Activated naive CD4-positive, alpha-beta T cell treated with anti-CD3 and anti-CD28 coated beads, Interleukin-2, amount 10 ng/mL, durations not matched to agents 7 days and 5 days (primary cell): ENCODE measurements at regions not wholly inside any gene's neighbourhood (a gene's known extent, or its start where the extent isn't known, plus 50 kb on each side); places are given as distances from the start of the nearest gene placed in this dataset.
"Not testable (repeated sequence)": the region's sequence is repeated elsewhere in the genome, so short reads cannot be mapped to it uniquely, and the experiment has no call there.

ENCODE experiments used
- CTCF ChIA-PET: fragments of 350-600 bp; sonication (Branson Sonifier 250); formaldehyde crosslinking; loops from one replicate; lab custom pipeline; 2021; ENCODE audit warnings: antibody characterized with exemption; lab: Charles Lee
- DNase-seq: peaks from one replicate; pipeline ENCODE4 v3.0.0-alpha.2; 2020
- H3K27ac Mint-ChIP-seq: one replicate; pipeline ENCODE4 v1.8.0; 2021; ENCODE audit warnings: mild to moderate bottlenecking, moderate library complexity, mixed read lengths
- H3K27me3 Mint-ChIP-seq: one replicate; pipeline ENCODE4 v1.8.0; 2021; ENCODE audit warnings: mild to moderate bottlenecking, mixed read lengths
- H3K36me3 Mint-ChIP-seq: one replicate; pipeline ENCODE4 v1.8.0; 2021; ENCODE audit warnings: mixed read lengths
- H3K4me1 Mint-ChIP-seq: one replicate; pipeline ENCODE4 v1.8.0; 2021; ENCODE audit warnings: mixed read lengths
- H3K4me3 Mint-ChIP-seq: one replicate; pipeline ENCODE4 v1.8.0; 2021; ENCODE audit warnings: mild to moderate bottlenecking, moderate library complexity, mixed read lengths
- H3K9me3 Mint-ChIP-seq: one replicate; pipeline ENCODE4 v1.8.0; 2021; ENCODE audit warnings: mixed read lengths

DNA sequence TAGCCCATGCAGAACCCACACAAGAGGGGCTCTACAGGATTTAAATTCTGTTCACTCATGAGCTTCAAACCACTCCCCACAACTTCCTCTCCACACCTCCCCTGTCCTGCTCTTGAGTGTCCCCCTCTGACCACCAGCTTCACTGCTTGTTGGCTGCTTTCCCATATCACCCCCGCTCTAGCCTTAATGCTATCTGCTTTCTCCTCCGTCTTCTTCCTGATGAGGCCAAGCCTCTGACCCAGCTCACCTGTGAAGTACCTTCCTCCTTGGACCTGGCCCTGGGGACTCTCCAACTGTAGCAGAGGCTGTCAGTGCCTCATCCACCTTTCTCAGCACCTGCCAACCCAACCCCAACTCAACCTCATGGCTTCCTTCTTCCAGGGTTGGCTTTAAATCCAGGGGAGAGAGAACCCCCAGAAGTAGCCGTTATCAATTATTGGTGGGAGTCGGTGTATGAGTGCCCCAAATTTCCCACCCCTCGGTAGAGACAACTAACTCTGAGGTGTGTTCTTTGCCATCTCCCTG lies 174.8 kb downstream of the MINAR1 start:
- no peaks in the 10 kb centered on the region for H3K9me3 Mint-ChIP-seq
- CTCF ChIA-PET, result interaction anchor here (2.2 kb wide), 1 partner anchor 10 kb away, joined by 6 read pairs; no protein-coding TSS in a partner anchor
- no peak overlapping the region for H3K27ac Mint-ChIP-seq
- H3K27me3 Mint-ChIP-seq, result peaks cover 11% of the 10 kb centered on the region
- no peak overlapping the region for H3K4me3 Mint-ChIP-seq
- DNase-seq, result no peak
- H3K4me1 Mint-ChIP-seq, result no peaks in the 10 kb centered on the region
- no peaks in the 10 kb centered on the region for H3K36me3 Mint-ChIP-seq

DNA sequence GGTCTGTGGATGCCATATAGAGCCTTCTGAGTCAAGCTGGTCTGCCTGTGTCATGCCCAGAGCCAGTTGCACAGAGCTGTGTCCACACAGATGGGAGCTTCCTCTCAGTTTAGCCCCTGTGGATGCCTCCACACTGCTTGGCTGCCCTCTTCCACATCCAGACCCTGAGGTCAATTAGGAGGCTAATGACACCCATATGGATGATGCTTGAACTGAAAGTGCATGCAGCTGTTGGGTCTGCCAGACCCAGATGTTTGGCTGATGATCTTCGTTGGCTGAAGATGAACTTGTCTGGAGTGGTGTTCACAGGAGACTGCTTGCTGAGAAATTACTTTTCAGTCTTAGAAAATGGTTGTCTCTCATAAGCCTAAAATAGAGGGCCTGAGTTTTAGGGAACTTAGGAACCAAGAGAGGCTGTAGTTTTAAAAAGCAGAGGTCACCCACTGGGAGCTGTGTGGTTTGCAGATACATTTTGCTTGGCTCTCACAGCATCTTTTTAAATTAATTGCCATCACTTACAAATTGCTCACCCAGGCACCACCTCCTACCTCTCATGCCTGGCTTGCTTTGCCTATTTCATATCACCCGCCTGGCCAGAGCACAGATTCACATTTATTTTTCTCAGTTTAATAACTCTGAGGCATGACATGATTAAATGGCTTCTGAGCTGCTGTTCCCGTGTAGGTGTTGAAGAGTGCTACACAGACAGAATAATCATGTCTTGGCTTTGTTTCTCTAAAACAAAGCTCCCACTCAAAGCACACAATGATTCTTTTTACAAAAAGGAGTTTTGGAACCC lies 176.1 kb downstream of the MINAR1 start:
- H3K4me1 Mint-ChIP-seq, result no peaks in the 10 kb centered on the region
- no peaks in the 10 kb centered on the region for H3K9me3 Mint-ChIP-seq
- H3K36me3 Mint-ChIP-seq, result no peaks in the 10 kb centered on the region
- DNase-seq, result no peak
- no peak overlapping the region for H3K4me3 Mint-ChIP-seq
- no peak overlapping the region for H3K27ac Mint-ChIP-seq
- CTCF ChIA-PET, result interaction anchor here (2.2 kb wide), 1 partner anchor 12 kb away, joined by 6 read pairs; no protein-coding TSS in a partner anchor
- H3K27me3 Mint-ChIP-seq, result peaks cover 11% of the 10 kb centered on the region

DNA sequence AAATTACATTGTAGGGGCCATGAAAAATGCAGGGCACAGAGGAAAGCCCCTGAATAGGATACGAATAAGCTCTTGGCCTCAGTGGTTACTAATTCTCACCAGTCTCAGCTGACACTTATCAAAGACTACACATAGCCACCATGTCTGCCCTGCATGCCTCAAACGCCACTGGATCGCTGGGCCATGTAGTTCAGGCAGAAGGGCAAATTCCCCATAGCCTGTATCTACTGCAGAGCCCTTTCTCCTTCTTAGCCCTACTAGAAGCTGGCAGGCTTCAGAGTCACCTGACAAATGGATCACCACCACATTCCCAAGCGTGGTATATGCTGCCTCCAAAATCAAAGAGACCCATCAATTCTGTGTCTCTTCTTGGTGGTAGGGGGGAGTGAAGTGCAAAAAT lies 177.4 kb downstream of the MINAR1 start:
- CTCF ChIA-PET, result no interaction called here
- H3K27me3 Mint-ChIP-seq, result peaks cover 11% of the 10 kb centered on the region
- no peak overlapping the region for H3K4me3 Mint-ChIP-seq
- H3K4me1 Mint-ChIP-seq, result no peaks in the 10 kb centered on the region
- H3K9me3 Mint-ChIP-seq, result no peaks in the 10 kb centered on the region
- H3K36me3 Mint-ChIP-seq, result no peaks in the 10 kb centered on the region
- no peak for DNase-seq
- no peak overlapping the region for H3K27ac Mint-ChIP-seq

DNA sequence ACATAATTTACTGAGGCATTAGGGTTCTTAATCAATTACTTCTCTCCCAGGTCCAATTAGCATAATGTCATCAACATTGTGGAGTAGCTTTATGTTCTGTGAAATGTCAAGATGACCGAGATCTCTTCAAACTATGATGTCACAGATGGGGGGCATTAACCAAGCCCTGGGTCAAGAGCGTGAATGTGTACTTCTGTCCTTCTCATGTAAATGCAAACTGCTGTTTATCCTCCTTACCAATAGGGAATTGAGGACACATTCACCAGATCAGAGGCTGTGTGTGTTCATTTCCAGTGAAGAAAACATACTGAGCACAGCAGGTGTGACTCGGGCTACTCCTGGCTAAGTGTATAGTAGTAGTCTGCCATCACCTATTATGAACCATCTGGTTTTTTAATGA lies 177.9 kb downstream of the MINAR1 start:
- Mint-ChIP-seq H3K4me3 (no peak overlapping the region), H3K27ac (no peak overlapping the region), H3K4me1 (no peaks in the 10 kb centered on the region), H3K27me3 (peaks cover 8% of the 10 kb centered on the region), H3K9me3 (no peaks in the 10 kb centered on the region), H3K36me3 (no peaks in the 10 kb centered on the region)
- CTCF ChIA-PET, result interaction anchor here (1.1 kb wide), 1 partner anchor 14 kb away, joined by 3 read pairs; no protein-coding TSS in a partner anchor
- no peak for DNase-seq

DNA sequence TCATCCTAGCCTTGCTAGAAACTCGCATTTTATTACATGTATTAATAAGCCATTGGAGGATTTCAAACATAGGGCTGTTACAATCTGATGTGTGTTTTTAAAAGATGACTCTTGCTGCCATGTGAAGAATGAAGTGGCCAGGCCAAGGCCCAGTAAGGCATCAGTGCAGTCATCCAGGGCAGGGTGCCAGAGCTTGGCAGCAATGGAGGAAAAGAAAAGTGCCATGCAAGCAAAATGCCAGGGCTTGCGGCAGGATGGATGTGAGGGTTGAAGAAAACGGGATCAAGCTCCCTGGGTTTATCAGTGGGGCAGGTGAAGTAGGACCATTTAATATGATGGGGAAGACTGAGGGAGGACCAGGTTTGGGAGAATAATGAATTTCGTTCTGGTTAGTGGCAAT lies 183.6 kb downstream of the MINAR1 start:
- Mint-ChIP-seq H3K9me3 (no peaks in the 10 kb centered on the region), H3K36me3 (no peaks in the 10 kb centered on the region), H3K4me1 (no peaks in the 10 kb centered on the region), H3K27me3 (no peaks in the 10 kb centered on the region), H3K4me3 (no peak overlapping the region), H3K27ac (no peak overlapping the region)
- DNase-seq, result no peak
- CTCF ChIA-PET, result no interaction called here

DNA sequence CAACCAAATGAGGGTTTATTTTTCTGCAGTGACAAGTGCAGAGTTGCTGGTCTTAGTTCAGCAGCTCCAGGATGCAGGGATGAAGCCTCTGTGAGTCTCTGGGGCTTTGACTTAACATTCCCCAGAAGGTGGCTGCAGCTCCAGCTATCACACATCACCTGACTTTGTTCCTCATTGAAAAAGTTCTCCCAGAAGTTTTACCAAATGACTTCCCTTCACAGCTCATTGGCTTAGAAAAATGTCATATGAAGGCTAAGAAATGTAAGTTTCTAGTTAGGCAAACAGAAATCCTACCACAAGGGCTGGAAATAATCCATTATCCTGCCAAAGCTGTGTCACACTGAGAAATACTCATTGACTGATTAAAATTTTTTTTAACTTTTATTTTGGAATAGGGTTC lies 184.9 kb downstream of the MINAR1 start:
- no peak for DNase-seq
- CTCF ChIA-PET, result no interaction called here
- H3K4me3 Mint-ChIP-seq, result no peak overlapping the region
- no peaks in the 10 kb centered on the region for H3K9me3 Mint-ChIP-seq
- no peak overlapping the region for H3K27ac Mint-ChIP-seq
- H3K4me1 Mint-ChIP-seq, result no peaks in the 10 kb centered on the region
- H3K36me3 Mint-ChIP-seq, result no peaks in the 10 kb centered on the region
- H3K27me3 Mint-ChIP-seq, result no peaks in the 10 kb centered on the region

DNA sequence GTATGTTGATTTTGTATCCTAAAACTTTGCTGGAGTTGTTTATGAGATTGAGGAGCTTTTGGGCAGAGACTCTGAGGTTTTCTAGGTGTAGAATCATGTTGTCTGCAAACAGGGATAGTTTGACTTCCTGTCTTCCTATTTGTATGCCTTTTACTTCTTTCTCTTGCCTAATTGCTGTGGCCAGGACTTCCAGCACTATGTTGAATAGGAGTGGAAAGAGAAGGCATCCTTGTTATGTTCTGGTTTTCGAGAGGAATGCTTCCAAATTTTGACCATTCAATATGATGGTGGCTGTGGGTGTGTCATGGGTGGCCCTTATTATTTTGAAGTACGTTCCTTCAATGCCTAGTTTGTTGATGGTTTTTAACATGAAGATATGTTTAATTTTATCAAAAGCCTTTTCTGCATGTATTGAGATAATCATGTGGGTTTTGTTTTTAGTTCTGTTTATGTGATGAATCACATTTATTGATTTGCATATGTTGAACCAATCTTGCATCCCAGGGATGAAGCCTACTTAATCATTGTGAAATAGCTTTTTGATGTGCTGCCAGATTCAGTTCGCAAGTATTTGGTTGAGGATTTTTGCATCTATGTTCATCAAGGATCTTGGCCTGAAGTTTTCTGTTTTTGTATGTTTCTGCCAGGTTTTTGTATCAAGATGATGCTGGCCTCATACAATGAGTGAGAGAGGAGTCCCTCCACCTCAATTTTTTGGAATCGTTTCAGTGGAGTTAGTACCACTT lies 188.1 kb downstream of the MINAR1 start:
- Mint-ChIP-seq H3K9me3 (no peaks in the 10 kb centered on the region), H3K36me3 (no peaks in the 10 kb centered on the region), H3K27me3 (peaks cover 2% of the 10 kb centered on the region), H3K4me1 (no peaks in the 10 kb centered on the region), H3K4me3 (no peak overlapping the region), H3K27ac (no peak overlapping the region)
- CTCF ChIA-PET, result interaction anchor here (1.4 kb wide), 1 partner anchor 24 kb away, joined by 3 read pairs; no protein-coding TSS in a partner anchor
- DNase-seq, result no peak

DNA sequence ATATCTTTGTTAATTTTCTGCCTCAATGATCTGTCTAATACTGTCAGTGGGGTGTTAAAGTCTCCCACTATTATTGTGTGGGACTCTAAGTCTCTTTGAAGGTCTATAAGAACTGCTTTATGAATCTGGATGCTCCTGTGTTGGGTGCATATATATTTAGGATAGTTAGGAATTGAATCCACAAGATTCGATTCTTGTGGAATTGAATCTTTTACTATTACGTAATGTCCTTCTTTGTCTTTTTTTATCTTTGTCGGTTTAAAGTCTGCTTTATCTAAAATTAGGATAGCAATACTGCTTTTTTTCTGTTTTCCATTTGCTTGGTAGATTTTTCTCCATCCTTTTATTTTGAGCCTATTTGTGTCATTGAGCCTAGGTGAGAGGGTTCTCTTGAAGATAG lies 189.7 kb downstream of the MINAR1 start:
- H3K4me3 Mint-ChIP-seq, CTCF ChIA-PET, H3K4me1 Mint-ChIP-seq, H3K36me3 Mint-ChIP-seq, H3K27me3 Mint-ChIP-seq, DNase-seq, H3K27ac Mint-ChIP-seq, H3K9me3 Mint-ChIP-seq: not testable (repeated sequence)

DNA sequence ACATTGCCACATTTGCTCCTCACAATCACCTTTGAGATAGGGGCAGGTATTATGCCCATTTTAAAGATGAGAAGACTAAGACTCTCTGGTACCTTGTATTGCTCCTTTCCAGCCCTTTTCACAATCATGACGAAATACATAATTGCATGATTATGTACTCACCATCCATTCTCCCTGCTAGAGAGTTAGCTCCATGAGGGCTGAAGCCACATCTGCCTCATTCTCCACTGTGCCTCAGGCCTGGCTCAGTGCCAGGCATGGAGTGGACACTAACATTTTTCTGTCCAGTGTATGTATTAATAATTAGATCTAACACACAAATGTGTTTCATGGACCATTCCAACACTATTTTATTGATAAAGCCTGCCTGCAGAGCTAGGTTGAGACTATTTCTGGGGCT lies 191.4 kb downstream of the MINAR1 start:
- CTCF ChIA-PET, result no interaction called here
- Mint-ChIP-seq H3K4me1 (no peaks in the 10 kb centered on the region), H3K27ac (no peak overlapping the region), H3K27me3 (peaks cover 4% of the 10 kb centered on the region), H3K9me3 (no peaks in the 10 kb centered on the region), H3K36me3 (no peaks in the 10 kb centered on the region), H3K4me3 (no peak overlapping the region)
- no peak for DNase-seq

DNA sequence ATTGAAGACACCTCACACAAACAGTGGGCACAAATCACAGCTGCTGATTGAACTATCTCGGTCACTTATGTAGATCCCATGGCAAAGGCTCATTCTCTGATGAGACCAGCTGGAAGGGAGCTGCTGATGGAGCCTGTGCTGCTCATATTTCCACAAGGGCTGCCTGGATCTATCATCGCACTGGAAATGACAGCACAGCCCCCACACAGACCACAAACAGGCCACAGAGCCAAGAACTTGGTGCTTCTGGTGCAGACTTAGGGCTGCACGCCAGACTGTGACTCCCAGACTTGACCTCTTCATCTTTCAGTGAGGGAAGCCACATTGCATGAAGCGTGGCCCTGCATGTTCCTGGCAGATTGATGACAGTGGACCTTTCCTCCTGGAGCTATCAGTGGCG lies 197.6 kb downstream of the MINAR1 start:
- no peaks in the 10 kb centered on the region for H3K4me1 Mint-ChIP-seq
- CTCF ChIA-PET, result no interaction called here
- H3K4me3 Mint-ChIP-seq, result no peak overlapping the region
- no peak for DNase-seq
- H3K27me3 Mint-ChIP-seq, result peaks cover 12% of the 10 kb centered on the region
- no peaks in the 10 kb centered on the region for H3K9me3 Mint-ChIP-seq
- no peaks in the 10 kb centered on the region for H3K36me3 Mint-ChIP-seq
- H3K27ac Mint-ChIP-seq, result no peak overlapping the region

DNA sequence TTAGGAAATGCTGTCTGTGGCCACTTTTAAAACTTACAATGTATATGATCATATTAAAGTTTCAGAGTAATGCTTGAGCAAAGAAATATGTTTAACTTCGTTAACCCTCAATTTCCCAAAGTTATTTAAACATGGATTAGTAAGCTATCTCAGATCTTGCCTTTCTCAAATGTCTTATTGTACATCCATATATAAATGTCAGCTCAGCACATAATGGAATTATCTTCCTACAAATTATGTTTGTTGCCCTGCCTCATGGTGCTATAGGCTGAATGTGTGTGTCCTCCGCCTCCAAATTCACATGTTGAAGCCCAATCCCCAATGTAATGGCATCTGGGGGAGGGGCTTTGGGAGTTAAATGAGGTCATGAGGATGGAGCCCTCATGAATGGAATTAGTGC lies 200.3 kb downstream of the MINAR1 start:
- Mint-ChIP-seq H3K27ac (no peak overlapping the region), H3K36me3 (no peaks in the 10 kb centered on the region), H3K4me3 (no peak overlapping the region), H3K9me3 (no peaks in the 10 kb centered on the region), H3K4me1 (no peaks in the 10 kb centered on the region), H3K27me3 (peaks cover 11% of the 10 kb centered on the region)
- CTCF ChIA-PET, result no interaction called here
- no peak for DNase-seq

DNA sequence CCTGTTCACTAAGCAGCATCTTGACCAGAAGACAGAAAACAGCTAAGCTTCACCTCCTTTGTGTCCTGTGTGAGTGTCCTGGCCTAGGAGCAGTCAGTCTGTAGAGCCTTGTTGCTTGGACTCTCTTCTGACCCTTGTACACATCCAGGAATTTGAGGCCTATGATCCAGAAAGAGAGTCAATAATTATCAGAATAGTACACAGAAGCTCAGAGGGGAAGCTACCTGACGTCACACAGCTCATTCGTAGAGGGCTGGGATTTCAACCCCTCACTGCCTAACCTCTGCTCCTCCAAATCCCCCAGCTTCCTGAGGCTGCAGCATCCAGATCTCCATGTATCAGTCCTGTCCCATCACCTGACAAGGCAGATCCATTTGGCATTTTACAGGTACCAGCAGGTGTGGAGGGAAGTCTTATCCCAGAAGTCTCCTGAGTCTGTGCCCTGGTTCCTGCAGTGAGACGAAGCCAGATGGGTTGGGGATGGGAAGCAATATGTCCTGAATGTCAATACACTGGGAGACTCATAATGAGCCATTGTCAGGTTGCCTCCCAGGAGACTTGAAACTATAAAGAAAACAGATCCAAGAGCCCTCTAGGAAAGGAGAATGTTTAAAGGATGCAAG lies 203.1 kb downstream of the MINAR1 start:
- Mint-ChIP-seq H3K4me1 (no peaks in the 10 kb centered on the region), H3K27me3 (peaks cover 7% of the 10 kb centered on the region), H3K36me3 (no peaks in the 10 kb centered on the region), H3K9me3 (no peaks in the 10 kb centered on the region), H3K4me3 (no peak overlapping the region), H3K27ac (no peak overlapping the region)
- DNase-seq, result no peak
- CTCF ChIA-PET, result interaction anchor here (1.3 kb wide), 1 partner anchor 37 kb away, joined by 3 read pairs; no protein-coding TSS in a partner anchor

DNA sequence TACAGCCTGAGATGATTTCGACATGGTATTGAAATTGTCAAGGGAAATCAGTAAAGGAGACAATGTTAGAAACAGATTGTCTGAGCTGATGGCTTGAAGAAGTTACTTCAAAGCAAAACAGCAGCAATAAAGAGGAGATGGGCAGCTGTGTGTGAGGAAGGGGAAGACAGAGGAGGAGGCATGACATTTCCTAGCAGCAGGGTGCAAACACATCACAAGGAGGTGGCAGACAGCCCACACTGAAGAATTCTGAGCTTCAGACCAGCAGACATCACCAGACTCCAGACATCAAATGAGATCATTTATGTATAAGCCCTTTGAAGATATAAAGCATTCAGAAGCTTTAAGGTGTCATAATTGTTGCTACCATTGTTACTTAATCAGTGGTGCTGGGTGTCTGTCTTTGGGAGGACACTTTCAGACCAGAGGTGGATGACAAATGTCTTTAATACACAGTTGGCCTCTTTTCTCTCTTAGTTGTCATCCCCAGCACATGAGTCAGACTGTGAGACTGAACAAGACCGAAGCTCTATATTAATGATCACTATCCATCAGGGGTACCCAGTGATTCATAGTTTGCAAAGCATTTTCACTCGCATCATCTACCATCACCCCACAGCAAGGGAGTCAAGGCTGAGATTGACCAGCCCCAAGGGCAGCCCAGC lies 203.9 kb downstream of the MINAR1 start:
- CTCF ChIA-PET, result interaction anchor here (1.3 kb wide), 1 partner anchor 38 kb away, joined by 3 read pairs; no protein-coding TSS in a partner anchor
- DNase-seq, result no peak
- peaks cover 12% of the 10 kb centered on the region for H3K27me3 Mint-ChIP-seq

DNA sequence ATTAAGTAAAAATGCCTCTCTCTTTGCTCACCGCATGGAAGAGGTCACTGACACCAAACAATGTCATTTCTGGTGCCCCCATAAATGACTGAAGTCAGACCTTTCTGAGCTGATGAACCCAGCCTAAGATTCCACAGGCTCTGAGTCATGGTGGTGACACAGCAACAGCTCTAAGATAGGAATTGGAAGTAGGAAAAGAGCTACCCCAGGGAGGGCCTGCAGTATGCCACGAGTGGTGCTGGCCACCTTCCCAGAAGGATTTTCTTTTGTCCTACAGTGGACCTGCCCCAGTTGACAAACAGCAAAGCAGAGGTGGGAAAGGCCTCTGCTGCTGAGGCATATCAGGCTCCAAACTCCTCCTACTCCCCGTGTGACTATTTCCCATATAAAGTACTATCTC lies 208.1 kb downstream of the MINAR1 start:
- DNase-seq, result no peak
- no peaks in the 10 kb centered on the region for H3K36me3 Mint-ChIP-seq
- CTCF ChIA-PET, result no interaction called here
- no peaks in the 10 kb centered on the region for H3K9me3 Mint-ChIP-seq
- no peak overlapping the region for H3K4me3 Mint-ChIP-seq
- no peaks in the 10 kb centered on the region for H3K4me1 Mint-ChIP-seq
- peaks cover 15% of the 10 kb centered on the region for H3K27me3 Mint-ChIP-seq
- H3K27ac Mint-ChIP-seq, result no peak overlapping the region

More for the DNA sequence above, 203.9 kb downstream of the MINAR1 start:
- H3K27ac Mint-ChIP-seq, result no peak overlapping the region
- H3K4me1 Mint-ChIP-seq, result no peaks in the 10 kb centered on the region
- no peaks in the 10 kb centered on the region for H3K9me3 Mint-ChIP-seq
- H3K36me3 Mint-ChIP-seq, result no peaks in the 10 kb centered on the region
- no peak overlapping the region for H3K4me3 Mint-ChIP-seq
